Parathyroid adenoma (tissue), 2 donors: ENCODE measurements at regions not wholly inside any gene's neighbourhood (a gene's known extent, or its start where the extent isn't known, plus 50 kb on each side); places are given as distances from the start of the nearest gene placed in this dataset.
A peak's percentile ranks its signal among the peaks of the same experiment; 100 is the strongest.

Experiments
- H2AFZ ChIP-seq: fragments of 300-600 bp; sonication (generic); one replicate; pipeline ENCODE4 v1.7.0; 2017; ENCODE audit warnings: antibody characterized with exemption, mild to moderate bottlenecking
- H3K27ac ChIP-seq: fragments of 300-600 bp; sonication (generic); one replicate; pipeline ENCODE4 v1.7.0; 2017
- H3K27me3 ChIP-seq: fragments of 300-600 bp; sonication (generic); one replicate; pipeline ENCODE4 v1.7.0; 2017; ENCODE audit warnings: low read length; ENCODE audit not compliant: control insufficient read depth, insufficient read depth
- H3K36me3 ChIP-seq: fragments of 300-600 bp; sonication (generic); one replicate; pipeline ENCODE4 v1.7.0; 2017; ENCODE audit warnings: low read length; ENCODE audit not compliant: control insufficient read depth, insufficient read depth
- H3K4me1 ChIP-seq: fragments of 300-600 bp; sonication (generic); one replicate; pipeline ENCODE4 v1.7.0; 2017; ENCODE audit warnings: control low read depth
- H3K4me2 ChIP-seq: fragments of 300-600 bp; sonication (generic); one replicate; pipeline ENCODE4 v1.7.0; 2017; ENCODE audit warnings: low read length
- H3K4me3 ChIP-seq: fragments of 300-600 bp; sonication (generic); one replicate; pipeline ENCODE4 v1.7.0; 2017; ENCODE audit warnings: low read depth, low read length
- H3K79me2 ChIP-seq: fragments of 300-600 bp; sonication (generic); one replicate; pipeline ENCODE4 v1.7.0; 2017; ENCODE audit warnings: control low read depth
- H3K9ac ChIP-seq: fragments of 300-600 bp; sonication (generic); one replicate; pipeline ENCODE4 v1.7.0; 2017; ENCODE audit warnings: mild to moderate bottlenecking
- H3K9me3 ChIP-seq: fragments of 300-600 bp; sonication (generic); one replicate; pipeline ENCODE4 v1.7.0; 2017; ENCODE audit warnings: low read length; ENCODE audit not compliant: control insufficient read depth
- TF ChIP-seq, protein P1 (sequence below): fragments of 300-600 bp; sonication (generic); IDR thresholded peaks from one replicate; pipeline ENCODE4 v1.7.0; 2017; ENCODE audit warnings: antibody characterized with exemption, mild to moderate bottlenecking
- donor health status: primary hyperparathyroidism.

DNA sequence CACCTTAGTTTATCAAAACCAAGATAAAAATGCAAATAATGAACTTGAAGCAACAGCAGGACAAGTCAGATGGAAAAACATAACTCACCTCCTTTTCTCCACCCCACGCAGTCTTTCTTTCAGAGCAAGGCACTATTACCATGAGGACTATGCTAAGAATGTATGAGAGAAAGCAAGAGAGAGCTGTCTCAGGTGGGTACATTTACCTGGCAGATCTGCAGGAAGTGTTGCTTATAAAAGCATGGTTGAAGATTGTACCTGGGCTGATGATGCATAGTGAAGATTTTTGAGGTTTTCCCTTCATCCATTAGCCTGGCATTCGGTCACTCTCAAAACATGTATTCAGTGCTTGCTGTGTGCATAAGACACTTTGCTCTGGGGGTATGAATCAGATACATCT, 68.8 kb upstream of the IFNG-AS1 start:
- Histone ChIP-seq H3K4me1 (peaks cover 2% of the 10 kb centered on the region), H2AFZ (no peak overlapping the region), H3K27ac (no peak overlapping the region), H3K9me3 (no peaks in the 10 kb centered on the region), H3K9ac (no peak overlapping the region), H3K79me2 (no peaks in the 10 kb centered on the region), H3K4me3 (no peak overlapping the region), H3K36me3 (no peaks in the 10 kb centered on the region), H3K27me3 (no peaks in the 10 kb centered on the region), H3K4me2 (no peak overlapping the region)
- TF ChIP-seq, protein P1, sequence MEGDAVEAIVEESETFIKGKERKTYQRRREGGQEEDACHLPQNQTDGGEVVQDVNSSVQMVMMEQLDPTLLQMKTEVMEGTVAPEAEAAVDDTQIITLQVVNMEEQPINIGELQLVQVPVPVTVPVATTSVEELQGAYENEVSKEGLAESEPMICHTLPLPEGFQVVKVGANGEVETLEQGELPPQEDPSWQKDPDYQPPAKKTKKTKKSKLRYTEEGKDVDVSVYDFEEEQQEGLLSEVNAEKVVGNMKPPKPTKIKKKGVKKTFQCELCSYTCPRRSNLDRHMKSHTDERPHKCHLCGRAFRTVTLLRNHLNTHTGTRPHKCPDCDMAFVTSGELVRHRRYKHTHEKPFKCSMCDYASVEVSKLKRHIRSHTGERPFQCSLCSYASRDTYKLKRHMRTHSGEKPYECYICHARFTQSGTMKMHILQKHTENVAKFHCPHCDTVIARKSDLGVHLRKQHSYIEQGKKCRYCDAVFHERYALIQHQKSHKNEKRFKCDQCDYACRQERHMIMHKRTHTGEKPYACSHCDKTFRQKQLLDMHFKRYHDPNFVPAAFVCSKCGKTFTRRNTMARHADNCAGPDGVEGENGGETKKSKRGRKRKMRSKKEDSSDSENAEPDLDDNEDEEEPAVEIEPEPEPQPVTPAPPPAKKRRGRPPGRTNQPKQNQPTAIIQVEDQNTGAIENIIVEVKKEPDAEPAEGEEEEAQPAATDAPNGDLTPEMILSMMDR = no peak

DNA sequence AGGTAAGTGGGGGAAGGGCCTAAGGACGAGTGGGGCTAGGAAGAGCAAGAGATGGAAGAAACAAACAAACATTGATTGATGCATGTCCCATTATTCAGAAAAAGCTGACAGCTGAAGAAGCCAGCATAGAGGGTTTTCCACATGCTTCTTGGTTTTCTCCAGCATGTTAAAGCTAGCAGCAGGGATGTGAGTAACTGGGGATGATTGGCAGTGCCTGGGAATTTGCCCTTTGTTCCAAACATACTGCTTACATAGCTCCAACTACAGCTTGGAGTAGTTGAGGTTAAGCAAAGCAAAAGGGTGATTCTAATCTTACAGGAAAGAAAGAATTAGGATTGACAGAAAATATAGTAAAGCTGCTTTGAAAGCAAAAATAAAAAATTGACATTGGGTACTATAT, 68.0 kb upstream of the IFNG-AS1 start:
- Histone ChIP-seq H3K9ac (no peak overlapping the region), H3K4me3 (no peak overlapping the region), H3K9me3 (no peaks in the 10 kb centered on the region), H3K27me3 (no peaks in the 10 kb centered on the region), H3K27ac (no peak overlapping the region), H3K4me1 (peaks cover 7% of the 10 kb centered on the region), H3K36me3 (no peaks in the 10 kb centered on the region), H2AFZ (no peak overlapping the region), H3K4me2 (no peak overlapping the region), H3K79me2 (no peaks in the 10 kb centered on the region)
- TF ChIP-seq, protein P1 = no peak

DNA sequence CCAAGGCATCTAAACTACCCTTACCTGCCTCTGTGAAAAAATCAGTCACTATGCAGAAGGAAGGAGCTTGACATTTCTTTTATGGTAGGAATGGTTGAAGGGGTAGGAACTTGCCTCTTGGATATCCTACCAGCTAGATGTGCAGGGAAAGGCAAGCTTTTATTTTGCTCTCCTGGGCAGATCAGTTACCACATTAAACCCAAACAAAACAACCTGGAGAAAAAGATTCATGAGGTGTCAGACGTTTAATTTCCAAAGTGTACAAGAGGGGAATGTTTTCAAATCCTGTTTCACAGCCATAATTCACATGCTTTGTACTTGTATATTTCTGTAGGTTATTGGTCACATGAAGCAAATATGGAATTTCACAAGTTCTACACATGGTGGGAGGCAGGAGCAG, 67.0 kb upstream of the IFNG-AS1 start:
- H3K4me3 ChIP-seq = no peak overlapping the region
- TF ChIP-seq, protein P1 = no peak
- H3K4me1 ChIP-seq = peaks cover 7% of the 10 kb centered on the region

DNA sequence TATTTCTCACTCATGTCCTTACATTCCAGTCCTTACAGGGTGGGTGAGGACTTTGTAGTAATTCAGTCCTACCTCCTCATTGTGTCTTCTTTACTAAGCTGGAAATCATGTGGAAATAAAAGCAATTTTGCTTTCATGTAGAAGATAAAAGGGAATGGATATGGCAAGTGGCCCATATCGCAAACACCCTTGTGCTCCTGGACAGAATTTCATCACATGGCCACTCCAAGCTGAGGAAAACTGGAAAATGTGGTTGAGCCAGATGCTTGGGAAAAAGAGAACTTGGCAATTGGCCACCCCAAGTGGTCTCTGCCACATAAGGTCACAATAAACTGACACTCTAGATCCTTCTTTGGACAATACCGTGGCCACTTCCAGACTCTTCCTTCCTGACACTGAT, 64.2 kb upstream of the IFNG-AS1 start:
- H2AFZ ChIP-seq = no peak overlapping the region
- no peak overlapping the region for H3K9ac ChIP-seq
- H3K4me1 ChIP-seq = peaks cover 7% of the 10 kb centered on the region
- H3K79me2 ChIP-seq = no peaks in the 10 kb centered on the region
- H3K4me2 ChIP-seq = no peak overlapping the region
- TF ChIP-seq, protein P1 = no peak
- no peaks in the 10 kb centered on the region for H3K27me3 ChIP-seq
- H3K4me3 ChIP-seq = no peak overlapping the region
- H3K27ac ChIP-seq = no peak overlapping the region
- no peaks in the 10 kb centered on the region for H3K36me3 ChIP-seq
- H3K9me3 ChIP-seq = no peaks in the 10 kb centered on the region

More for the DNA sequence above, 67.0 kb upstream of the IFNG-AS1 start:
- no peaks in the 10 kb centered on the region for H3K36me3 ChIP-seq
- no peaks in the 10 kb centered on the region for H3K27me3 ChIP-seq
- no peak overlapping the region for H2AFZ ChIP-seq
- no peak overlapping the region for H3K9ac ChIP-seq
- H3K27ac ChIP-seq = no peak overlapping the region
- H3K79me2 ChIP-seq = no peaks in the 10 kb centered on the region
- H3K9me3 ChIP-seq = no peaks in the 10 kb centered on the region
- H3K4me2 ChIP-seq = no peak overlapping the region

DNA sequence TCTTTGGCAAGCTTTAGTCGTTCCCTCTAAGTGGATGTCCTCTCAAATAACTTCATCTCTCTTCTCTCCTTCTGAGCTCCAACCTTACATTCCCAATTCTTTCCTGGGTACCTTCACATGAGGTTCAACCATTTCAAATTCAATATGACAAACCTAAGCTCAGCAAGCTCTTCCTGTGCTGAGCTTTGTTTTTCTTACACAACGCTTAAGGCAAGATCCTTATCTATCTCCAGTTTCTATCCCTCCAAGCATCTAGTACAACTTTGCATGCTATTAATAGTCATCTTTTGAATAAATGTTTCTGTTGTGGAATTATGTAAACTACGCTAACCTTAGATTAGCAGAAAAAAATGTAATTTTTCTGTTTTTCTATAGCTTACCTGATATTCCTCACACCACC, 63.7 kb upstream of the IFNG-AS1 start:
- Histone ChIP-seq H3K27ac (no peak overlapping the region), H3K27me3 (no peaks in the 10 kb centered on the region), H3K4me2 (no peak overlapping the region), H2AFZ (peak overlapping the region; percentile 5), H3K36me3 (no peaks in the 10 kb centered on the region), H3K9ac (no peak overlapping the region), H3K9me3 (no peaks in the 10 kb centered on the region), H3K4me1 (peaks cover 7% of the 10 kb centered on the region), H3K4me3 (no peak overlapping the region), H3K79me2 (no peaks in the 10 kb centered on the region)
- TF ChIP-seq, protein P1 = no peak
